ENCODE measurements at regions not wholly inside any gene's neighbourhood (a gene's known extent, or its start where the extent isn't known, plus 50 kb on each side); places are given as distances from the start of the nearest gene placed in this dataset.
"Not testable (repeated sequence)": the region's sequence is repeated elsewhere in the genome, so short reads cannot be mapped to it uniquely, and the experiment has no call there.

GRCh38 chr11:35046681-35047080, 92.3 kb upstream of the CD44 start:
- no peak for DNase-seq (ENCODE audit: low spot score)
- no peak for FAIRE-seq

GRCh38 chr11:35047179-35047578, 91.8 kb upstream of the CD44 start:
- no peak for DNase-seq (ENCODE audit: low spot score)
- no peak for FAIRE-seq

- FAIRE-seq (no peak), DNase-seq (ENCODE audit: low spot score) (no peak)
Measured at GRCh38 chr11:35047769-35048168, 91.2 kb upstream of the CD44 start.

GRCh38 chr11:35048346-35048745, 90.6 kb upstream of the CD44 start:
- not testable (repeated sequence) for DNase-seq (ENCODE audit: low spot score); FAIRE-seq

- FAIRE-seq (no peak), DNase-seq (ENCODE audit: low spot score) (no peak)
Measured at GRCh38 chr11:35049859-35050531, 89.0 kb upstream of the CD44 start.

GRCh38 chr11:35050541-35050995, 88.4 kb upstream of the CD44 start:
- DNase-seq (ENCODE audit: low spot score) (no peak), FAIRE-seq (no peak)

- FAIRE-seq (no peak), DNase-seq (ENCODE audit: low spot score) (no peak)
Measured at GRCh38 chr11:35056391-35057093, 82.4 kb upstream of the CD44 start.

GRCh38 chr11:35057926-35058668, 80.9 kb upstream of the CD44 start:
- no peak for FAIRE-seq
- DNase-seq (ENCODE audit: low spot score), result no peak

- FAIRE-seq, result no peak
Measured at GRCh38 chr11:35058669-35059434, 80.1 kb upstream of the CD44 start.

GRCh38 chr11:35061516-35062440, 77.2 kb upstream of the CD44 start:
- FAIRE-seq, result no peak
- no peak for DNase-seq (ENCODE audit: low spot score)

More at GRCh38 chr11:35058669-35059434, 80.1 kb upstream of the CD44 start:
- DNase-seq (ENCODE audit: low spot score), result no peak

- FAIRE-seq, result no peak
- DNase-seq (ENCODE audit: low spot score), result no peak
Measured at GRCh38 chr11:35063488-35063931, 75.5 kb upstream of the CD44 start.

GRCh38 chr11:35064114-35064800, 74.7 kb upstream of the CD44 start:
- FAIRE-seq (no peak), DNase-seq (ENCODE audit: low spot score) (no peak)

GRCh38 chr11:35065566-35065965, 73.4 kb upstream of the CD44 start:
- DNase-seq (ENCODE audit: low spot score) (no peak), FAIRE-seq (no peak)

GRCh38 chr11:35066030-35066429, 72.9 kb upstream of the CD44 start:
- DNase-seq (ENCODE audit: low spot score) (no peak), FAIRE-seq (no peak)

GRCh38 chr11:35066783-35067423, 72.1 kb upstream of the CD44 start:
- no peak for FAIRE-seq
- no peak for DNase-seq (ENCODE audit: low spot score)

- no peak for FAIRE-seq
- no peak for DNase-seq (ENCODE audit: low spot score)
Measured at GRCh38 chr11:35071722-35072121, 67.2 kb upstream of the CD44 start.

GRCh38 chr11:35073691-35074419, 65.1 kb upstream of the CD44 start:
- FAIRE-seq (no peak), DNase-seq (ENCODE audit: low spot score) (no peak)

Data from urothelium cell line (cell line).